DND-41 (cell line): ENCODE measurements at regions not wholly inside any gene's neighbourhood (a gene's known extent, or its start where the extent isn't known, plus 50 kb on each side); places are given as distances from the start of the nearest gene placed in this dataset.

ENCODE experiments used
- ATAC-seq: fragments of 200-7000 bp; cut with Tn5 transposase; 3 replicates; pipeline ENCODE4 v1.9.1; 2021; ENCODE audit warnings: low read depth; ENCODE audit not compliant: insufficient read depth
- DNase-seq: peaks from one replicate; pipeline ENCODE4 v3.0.0-alpha.2; 2020
- H2AFZ ChIP-seq: 2 replicates; pipeline ENCODE4 v1.6.0; 2012; ENCODE audit warnings: low read depth, low read length
- H3K27ac ChIP-seq: 2 replicates; pipeline ENCODE4 v1.5.1; 2012; ENCODE audit warnings: low read length, inconsistent platforms
- H3K27me3 ChIP-seq: fragments of 200-600 bp; sonication (generic); 2 replicates; pipeline ENCODE4 v1.6.0; 2012; ENCODE audit warnings: low read length, mild to moderate bottlenecking, inconsistent platforms; ENCODE audit not compliant: insufficient read depth, poor library complexity
- H3K36me3 ChIP-seq: 2 replicates; pipeline ENCODE4 v1.5.1; 2012; ENCODE audit warnings: low read length, inconsistent platforms; ENCODE audit not compliant: insufficient read depth
- H3K4me1 ChIP-seq: 2 replicates; pipeline ENCODE4 v1.5.1; 2012; ENCODE audit warnings: mild to moderate bottlenecking, low read length; ENCODE audit not compliant: insufficient read depth
- H3K4me2 ChIP-seq: 2 replicates; pipeline ENCODE4 v1.6.0; 2012; ENCODE audit warnings: mild to moderate bottlenecking, moderate library complexity, low read length, inconsistent platforms; ENCODE audit not compliant: insufficient read depth
- H3K4me3 ChIP-seq, 2 experiments: fragments of 200-600 bp in 1 of 2; shearing (Covaris generic) in 1 of 2; 2 replicates each; pipeline ENCODE4 v1.5.1; 2012 to 2016; ENCODE audit warnings: inconsistent platforms in 2 of 2, low read length in 2 of 2, mild to moderate bottlenecking in 2 of 2, low read depth in 1 of 2, moderate library complexity in 1 of 2
- H3K79me2 ChIP-seq: 2 replicates; pipeline ENCODE4 v1.6.0; 2012; ENCODE audit warnings: low read length, inconsistent platforms; ENCODE audit not compliant: insufficient read depth
- H3K9ac ChIP-seq: 2 replicates; pipeline ENCODE4 v1.6.0; 2012; ENCODE audit warnings: low read depth, mild to moderate bottlenecking, inconsistent platforms, low read length, moderate library complexity
- H3K9me3 ChIP-seq: 2 replicates; pipeline ENCODE4 v1.5.1; 2012; ENCODE audit warnings: low read length, moderate library complexity, mild to moderate bottlenecking, inconsistent platforms; ENCODE audit not compliant: insufficient read depth, severe bottlenecking
- H4K20me1 ChIP-seq: 2 replicates; pipeline ENCODE4 v1.6.0; 2012; ENCODE audit warnings: low read length; ENCODE audit not compliant: insufficient read depth
- EZH2 ChIP-seq: IDR thresholded peaks from 3 replicates; pipeline ENCODE4 v1.6.1; 2012; ENCODE audit warnings: borderline replicate concordance, low read depth, mild to moderate bottlenecking, moderate library complexity, low read length, inconsistent platforms; ENCODE audit not compliant: severe bottlenecking
- TF ChIP-seq, protein P1 (sequence below): IDR thresholded peaks from 2 replicates; pipeline ENCODE4 v1.5.1; 2012; ENCODE audit warnings: borderline replicate concordance, low read length, moderate library complexity, mild to moderate bottlenecking; ENCODE audit not compliant: poor library complexity, severe bottlenecking; ENCODE audit errors: extremely low read depth

DNA sequence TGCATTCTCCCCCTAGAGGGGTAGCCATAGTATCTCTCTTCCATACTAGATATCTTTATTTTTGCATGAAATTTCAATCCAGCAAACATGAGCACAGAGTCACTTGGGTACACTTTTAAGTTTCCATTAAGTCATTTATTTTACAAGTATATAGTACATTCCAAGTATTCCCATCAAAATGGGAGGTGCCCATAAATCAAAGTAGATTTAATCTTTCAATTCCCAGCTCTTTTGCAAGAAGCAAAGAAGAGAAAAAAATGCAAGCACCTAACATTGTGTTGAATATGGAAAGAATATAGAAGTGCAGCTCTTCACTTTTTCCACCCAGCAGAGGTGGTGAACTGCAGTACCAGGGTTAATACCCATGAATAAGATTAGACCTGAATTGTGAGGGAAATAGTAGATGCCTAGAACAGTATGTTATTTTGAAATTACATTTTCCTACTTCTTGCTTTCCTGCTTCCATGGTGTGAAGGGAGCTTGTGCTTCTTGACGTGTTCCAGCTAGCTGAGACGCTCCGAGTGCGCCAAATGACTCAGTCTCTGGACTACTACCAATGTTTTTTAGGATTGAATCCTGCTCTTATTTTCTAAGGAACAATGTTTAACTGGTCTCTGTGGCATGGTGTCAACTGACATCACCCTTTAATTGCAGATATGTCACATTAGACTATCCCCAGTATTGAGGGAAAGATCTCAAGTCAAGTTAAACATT, 151.1 kb upstream of the MAF start:
- Histone ChIP-seq H3K36me3 (no peaks in the 10 kb centered on the region), H3K79me2 (no peaks in the 10 kb centered on the region), H3K4me1 (peaks cover 3% of the 10 kb centered on the region; the same call in 1 of the 2 replicates), H4K20me1 (no peaks in the 10 kb centered on the region), H3K4me2 (no peak overlapping the region), H3K4me3 (no peak overlapping the region), H3K27ac (no peak overlapping the region), H3K9me3 (no peaks in the 10 kb centered on the region), H2AFZ (no peak overlapping the region), H3K27me3 (peaks cover 3% of the 10 kb centered on the region), H3K9ac (no peak overlapping the region)
- TF ChIP-seq EZH2, result no peak
- TF ChIP-seq, protein P1, sequence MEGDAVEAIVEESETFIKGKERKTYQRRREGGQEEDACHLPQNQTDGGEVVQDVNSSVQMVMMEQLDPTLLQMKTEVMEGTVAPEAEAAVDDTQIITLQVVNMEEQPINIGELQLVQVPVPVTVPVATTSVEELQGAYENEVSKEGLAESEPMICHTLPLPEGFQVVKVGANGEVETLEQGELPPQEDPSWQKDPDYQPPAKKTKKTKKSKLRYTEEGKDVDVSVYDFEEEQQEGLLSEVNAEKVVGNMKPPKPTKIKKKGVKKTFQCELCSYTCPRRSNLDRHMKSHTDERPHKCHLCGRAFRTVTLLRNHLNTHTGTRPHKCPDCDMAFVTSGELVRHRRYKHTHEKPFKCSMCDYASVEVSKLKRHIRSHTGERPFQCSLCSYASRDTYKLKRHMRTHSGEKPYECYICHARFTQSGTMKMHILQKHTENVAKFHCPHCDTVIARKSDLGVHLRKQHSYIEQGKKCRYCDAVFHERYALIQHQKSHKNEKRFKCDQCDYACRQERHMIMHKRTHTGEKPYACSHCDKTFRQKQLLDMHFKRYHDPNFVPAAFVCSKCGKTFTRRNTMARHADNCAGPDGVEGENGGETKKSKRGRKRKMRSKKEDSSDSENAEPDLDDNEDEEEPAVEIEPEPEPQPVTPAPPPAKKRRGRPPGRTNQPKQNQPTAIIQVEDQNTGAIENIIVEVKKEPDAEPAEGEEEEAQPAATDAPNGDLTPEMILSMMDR, result no peak
- DNase-seq (no peak), ATAC-seq (no peak)

DNA sequence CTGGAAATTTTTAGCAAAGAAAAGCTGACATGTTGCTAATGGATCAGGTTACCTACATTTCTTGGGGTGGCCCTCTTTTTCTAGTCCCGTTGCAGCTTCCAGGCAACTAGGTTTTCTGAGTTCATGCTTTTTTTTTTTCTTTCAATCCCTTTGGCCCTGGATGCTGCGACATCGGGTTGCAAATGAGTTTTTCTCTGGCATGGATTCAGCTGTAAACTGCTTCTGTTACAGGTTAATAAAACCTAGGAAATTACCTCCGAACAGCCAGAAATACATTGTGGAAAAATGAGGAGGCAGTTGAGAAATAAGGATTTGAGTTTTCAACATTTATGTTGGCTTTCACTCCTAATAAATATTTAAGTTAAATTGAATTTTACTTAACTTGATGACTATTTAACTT, 149.8 kb upstream of the MAF start:
- no peaks in the 10 kb centered on the region for H4K20me1 ChIP-seq
- DNase-seq, result no peak
- peaks cover 3% of the 10 kb centered on the region for H3K27me3 ChIP-seq
- no peak for ATAC-seq
- no peaks in the 10 kb centered on the region for H3K36me3 ChIP-seq
- TF ChIP-seq, protein P1, result no peak
- no peak for TF ChIP-seq EZH2
- H3K79me2 ChIP-seq, result no peaks in the 10 kb centered on the region
- no peak overlapping the region for H3K9ac ChIP-seq
- H3K4me2 ChIP-seq, result no peak overlapping the region
- H3K9me3 ChIP-seq, result no peaks in the 10 kb centered on the region
- no peak overlapping the region for H3K27ac ChIP-seq
- H2AFZ ChIP-seq, result no peak overlapping the region
- peaks cover 3% of the 10 kb centered on the region; the same call in 1 of the 2 replicates for H3K4me1 ChIP-seq
- no peak overlapping the region for H3K4me3 ChIP-seq

DNA sequence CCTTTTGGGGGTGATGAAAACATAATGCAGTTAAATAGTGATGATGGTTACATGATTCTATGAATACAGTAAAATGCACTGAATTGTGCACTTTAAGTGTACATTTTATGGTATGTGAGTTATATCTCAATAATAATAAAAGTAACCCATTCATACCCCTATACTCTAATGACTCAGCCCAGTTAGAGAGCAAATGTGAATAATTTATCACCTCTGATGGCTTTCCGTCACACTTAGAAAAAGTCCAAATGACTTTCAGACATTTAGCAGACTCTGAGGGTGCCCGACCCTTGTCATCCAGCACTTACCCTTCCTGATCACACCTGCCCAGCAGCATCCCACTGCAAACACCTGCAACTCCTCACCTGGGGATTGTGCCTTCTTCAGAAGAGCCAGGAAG, 148.1 kb upstream of the MAF start:
- peaks cover 3% of the 10 kb centered on the region for H3K27me3 ChIP-seq
- no peak overlapping the region for H2AFZ ChIP-seq
- H3K4me1 ChIP-seq, result no peaks in the 10 kb centered on the region
- H3K79me2 ChIP-seq, result no peaks in the 10 kb centered on the region
- H3K4me2 ChIP-seq, result no peak overlapping the region
- H4K20me1 ChIP-seq, result no peaks in the 10 kb centered on the region
- H3K27ac ChIP-seq, result no peak overlapping the region
- H3K9ac ChIP-seq, result no peak overlapping the region
- no peaks in the 10 kb centered on the region for H3K9me3 ChIP-seq
- DNase-seq (no peak), ATAC-seq (no peak)
- no peaks in the 10 kb centered on the region for H3K36me3 ChIP-seq
- H3K4me3 ChIP-seq, result no peak overlapping the region
- TF ChIP-seq, protein P1, result no peak
